Suprapubic skin (tissue), 4 donors: ENCODE measurements at regions not wholly inside any gene's neighbourhood (a gene's known extent, or its start where the extent isn't known, plus 50 kb on each side); places are given as distances from the start of the nearest gene placed in this dataset.

Source experiments
- EP300 ChIP-seq: sonication (generic); formaldehyde crosslinking; IDR thresholded peaks from one replicate; pipeline ENCODE4 v1.6.1; 2017; ENCODE audit warnings: antibody characterized with exemption
- POLR2A ChIP-seq, 2 donors: fragments of 450-650 bp; IDR thresholded peaks; one replicate each; pipeline ENCODE4 v1.6.1; 2017; ENCODE audit warnings: antibody characterized with exemption in 2 of 2, mild to moderate bottlenecking in 2 of 2, moderate library complexity in 2 of 2
- POLR2AphosphoS5 ChIP-seq, 3 donors: sonication (generic); formaldehyde crosslinking; IDR thresholded peaks; one replicate each; pipeline ENCODE4 v1.6.1; 2017; ENCODE audit warnings: antibody characterized with exemption in 3 of 3
- TF ChIP-seq, protein P1 (sequence below), 2 donors: fragments of 200-600 bp in 1 of 2; fragments of 450-650 bp in 1 of 2; sonication (generic) in 1 of 2; IDR thresholded peaks; one replicate each; pipeline ENCODE4 v1.5.1; 2016 to 2019; ENCODE audit warnings: antibody characterized with exemption in 2 of 2, mild to moderate bottlenecking in 1 of 2, moderate library complexity in 1 of 2

DNA sequence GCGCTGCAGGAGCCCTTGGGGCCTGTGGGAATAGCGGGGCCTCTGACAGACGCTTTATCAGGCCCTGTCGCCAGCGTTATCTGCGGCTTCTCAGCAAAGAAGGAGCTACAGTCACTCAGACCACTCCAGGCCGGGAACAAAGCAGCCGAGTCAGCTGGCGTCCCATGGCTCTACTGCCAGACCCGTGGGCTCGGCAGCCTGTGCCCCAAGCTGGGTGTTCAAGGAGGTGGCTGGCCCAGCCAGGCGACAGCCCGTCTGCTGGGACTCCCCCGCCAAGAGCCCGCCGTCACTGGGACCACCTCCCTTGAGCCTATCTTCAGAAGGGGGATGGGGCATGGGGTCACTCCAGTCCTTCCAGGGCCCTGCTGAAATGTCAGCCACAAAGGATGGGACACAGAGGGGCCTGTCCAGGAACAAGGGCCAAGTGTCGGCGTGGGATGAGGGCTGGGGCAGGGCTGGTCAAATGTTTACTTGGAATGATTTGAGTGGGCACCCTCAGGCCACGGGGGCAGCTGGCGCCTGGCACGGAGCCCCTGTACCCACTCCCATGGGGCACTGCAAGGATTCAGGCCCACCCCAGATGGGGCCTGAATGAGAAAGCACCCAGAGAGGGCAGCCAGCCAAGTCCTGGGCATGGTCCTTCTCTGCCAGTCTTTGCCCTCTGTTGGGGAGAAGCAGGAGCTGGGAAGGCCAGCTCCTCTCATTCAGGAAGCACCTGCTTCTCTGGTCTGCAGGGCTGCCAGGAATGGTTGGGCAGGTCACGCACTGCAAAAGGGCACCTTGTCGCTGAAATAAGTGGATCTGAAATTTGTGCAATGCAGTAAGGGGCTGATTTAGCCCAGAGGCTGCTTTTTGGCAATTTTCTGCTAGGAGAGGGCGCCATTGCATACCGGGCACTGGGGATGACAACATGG, 148.3 kb downstream of the SMAD6 start:
- no peak for TF ChIP-seq POLR2A (IDR thresholded peaks at IDR 0.05)
- TF ChIP-seq, protein P1, sequence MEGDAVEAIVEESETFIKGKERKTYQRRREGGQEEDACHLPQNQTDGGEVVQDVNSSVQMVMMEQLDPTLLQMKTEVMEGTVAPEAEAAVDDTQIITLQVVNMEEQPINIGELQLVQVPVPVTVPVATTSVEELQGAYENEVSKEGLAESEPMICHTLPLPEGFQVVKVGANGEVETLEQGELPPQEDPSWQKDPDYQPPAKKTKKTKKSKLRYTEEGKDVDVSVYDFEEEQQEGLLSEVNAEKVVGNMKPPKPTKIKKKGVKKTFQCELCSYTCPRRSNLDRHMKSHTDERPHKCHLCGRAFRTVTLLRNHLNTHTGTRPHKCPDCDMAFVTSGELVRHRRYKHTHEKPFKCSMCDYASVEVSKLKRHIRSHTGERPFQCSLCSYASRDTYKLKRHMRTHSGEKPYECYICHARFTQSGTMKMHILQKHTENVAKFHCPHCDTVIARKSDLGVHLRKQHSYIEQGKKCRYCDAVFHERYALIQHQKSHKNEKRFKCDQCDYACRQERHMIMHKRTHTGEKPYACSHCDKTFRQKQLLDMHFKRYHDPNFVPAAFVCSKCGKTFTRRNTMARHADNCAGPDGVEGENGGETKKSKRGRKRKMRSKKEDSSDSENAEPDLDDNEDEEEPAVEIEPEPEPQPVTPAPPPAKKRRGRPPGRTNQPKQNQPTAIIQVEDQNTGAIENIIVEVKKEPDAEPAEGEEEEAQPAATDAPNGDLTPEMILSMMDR (IDR thresholded peaks at IDR 0.05) = no peak
- TF ChIP-seq POLR2AphosphoS5 (IDR thresholded peaks at IDR 0.05) = no peak
- no peak for TF ChIP-seq EP300
